HK-2 (cell line): ENCODE measurements at regions not wholly inside any gene's neighbourhood (a gene's known extent, or its start where the extent isn't known, plus 50 kb on each side); places are given as distances from the start of the nearest gene placed in this dataset.
"Not testable (repeated sequence)": the region's sequence is repeated elsewhere in the genome, so short reads cannot be mapped to it uniquely, and the experiment has no call there.

Source experiments
- DNase-seq: peaks from one replicate; pipeline ENCODE4 v3.0.0-alpha.2; 2018; ENCODE audit not compliant: unreplicated experiment

DNA sequence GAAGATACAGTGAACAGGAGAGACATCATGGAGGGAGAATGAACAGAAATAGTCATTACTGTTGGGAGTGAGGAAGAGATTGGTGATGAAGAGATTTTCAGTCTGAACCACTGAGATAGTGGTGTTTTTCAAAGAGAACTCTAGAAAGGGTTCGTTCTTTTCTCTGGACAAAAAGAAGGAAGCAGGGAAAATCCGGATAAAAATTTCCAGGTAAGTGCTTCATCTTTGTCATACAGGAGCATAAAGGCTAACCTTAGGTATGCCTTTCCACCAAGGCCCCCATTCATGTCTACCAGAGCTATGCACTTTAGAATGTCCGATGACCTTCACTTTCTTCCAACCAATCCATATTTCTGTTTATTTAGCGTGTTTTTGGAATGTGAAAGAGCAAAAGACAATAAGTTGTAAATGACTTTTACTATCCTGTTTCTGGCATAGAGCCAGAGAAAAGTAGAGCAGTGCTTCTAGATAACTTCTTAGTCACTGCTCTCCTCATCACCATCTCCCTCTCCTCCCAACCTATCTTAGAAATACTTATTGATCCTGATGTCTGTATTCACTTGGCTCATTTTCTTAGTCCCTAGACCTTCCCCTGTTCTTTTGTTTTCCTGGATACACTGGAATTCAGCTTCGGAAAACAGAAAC lies 116.5 kb downstream of the TTC6 start:
- DNase-seq: no peak

DNA sequence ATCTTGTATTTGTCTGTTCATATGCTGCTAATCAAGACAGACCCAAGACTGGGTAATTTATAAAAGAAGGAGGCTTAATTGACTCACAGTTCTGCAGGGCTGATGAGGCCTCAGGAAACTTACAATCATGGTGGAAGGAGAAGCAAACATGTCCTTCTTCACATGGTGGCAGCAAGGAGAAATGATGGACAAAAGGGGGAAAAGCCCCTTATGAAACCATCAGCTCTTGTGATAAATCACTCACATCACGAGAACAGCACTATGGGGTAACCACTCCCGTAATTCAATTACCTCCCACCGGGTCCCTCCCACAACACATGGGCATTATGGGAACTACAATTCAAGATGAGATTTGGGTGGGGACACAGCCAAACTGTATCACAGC lies 117.0 kb downstream of the TTC6 start:
- not testable (repeated sequence) for DNase-seq

DNA sequence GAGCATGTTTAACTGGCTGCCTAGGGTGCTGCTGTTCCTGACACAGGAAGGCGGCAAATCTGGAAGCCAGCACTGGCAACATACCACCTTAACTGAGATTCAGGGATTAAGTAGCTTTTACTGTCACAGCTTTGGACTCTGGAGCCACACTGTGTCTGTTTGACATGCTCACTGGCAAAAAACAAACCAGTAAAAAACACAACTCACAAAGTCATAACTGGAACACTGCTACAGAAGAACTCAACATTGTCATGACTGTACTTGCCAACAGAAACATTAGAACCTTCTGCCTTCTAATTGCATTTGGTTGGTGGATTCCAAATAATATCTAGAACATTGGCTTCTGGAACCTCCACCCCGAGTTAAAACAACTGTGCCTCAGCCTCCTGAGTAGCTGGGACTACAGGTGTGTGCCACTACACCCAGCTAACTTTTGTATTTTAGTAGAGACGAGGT lies 117.6 kb downstream of the TTC6 start:
- DNase-seq: no peak

DNA sequence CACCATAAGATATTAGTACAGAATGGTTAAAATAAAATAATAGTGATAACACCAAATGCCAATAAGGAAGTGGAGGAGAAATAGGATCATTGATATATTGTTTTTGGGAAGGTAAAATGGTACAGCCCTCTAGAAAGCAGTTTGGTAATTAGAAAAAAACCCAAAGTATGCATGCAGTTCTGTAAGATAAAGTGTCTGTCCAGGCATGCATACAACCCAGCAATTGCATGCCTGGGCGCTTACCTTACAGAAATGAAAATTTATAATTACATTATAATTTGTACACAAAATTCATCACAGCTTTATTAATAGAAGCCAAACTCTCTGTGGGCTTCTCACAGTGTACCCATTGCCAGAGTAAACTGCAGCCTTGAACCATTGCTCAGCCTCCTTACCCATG lies 124.7 kb downstream of the TTC6 start:
- DNase-seq: no peak

DNA sequence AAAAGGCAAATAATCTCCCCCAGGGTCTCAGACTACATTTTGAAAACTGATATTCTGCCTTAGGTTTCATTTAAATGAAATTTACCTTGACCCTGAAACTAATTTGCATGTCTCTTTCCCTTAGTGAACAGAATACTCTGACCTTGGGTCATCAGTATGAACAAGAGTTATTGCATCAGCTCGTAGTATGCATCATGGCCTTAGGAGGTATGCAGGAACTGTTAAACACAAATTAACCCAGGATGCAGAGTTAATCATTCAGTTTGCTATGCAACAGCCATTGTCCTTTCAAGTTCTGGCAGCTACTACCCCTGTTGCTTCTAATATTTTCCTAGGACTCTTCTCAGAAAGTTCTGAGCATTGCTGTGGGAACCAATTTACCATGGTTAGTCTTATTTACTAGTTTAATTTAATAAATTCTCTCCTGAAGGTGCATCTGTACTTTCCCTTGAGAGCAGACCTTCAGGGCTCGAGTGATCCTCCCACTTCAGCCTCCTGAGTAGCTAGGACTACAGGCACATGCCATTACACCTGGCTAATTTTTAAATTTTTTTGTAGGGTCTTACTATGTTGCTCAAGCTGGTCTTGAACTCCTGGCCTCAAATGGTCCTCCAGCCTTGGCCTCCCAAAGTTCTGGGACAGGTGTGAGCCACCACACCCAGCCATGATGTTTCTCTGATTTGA lies 126.7 kb downstream of the TTC6 start:
- peak; percentile 4 for DNase-seq

DNA sequence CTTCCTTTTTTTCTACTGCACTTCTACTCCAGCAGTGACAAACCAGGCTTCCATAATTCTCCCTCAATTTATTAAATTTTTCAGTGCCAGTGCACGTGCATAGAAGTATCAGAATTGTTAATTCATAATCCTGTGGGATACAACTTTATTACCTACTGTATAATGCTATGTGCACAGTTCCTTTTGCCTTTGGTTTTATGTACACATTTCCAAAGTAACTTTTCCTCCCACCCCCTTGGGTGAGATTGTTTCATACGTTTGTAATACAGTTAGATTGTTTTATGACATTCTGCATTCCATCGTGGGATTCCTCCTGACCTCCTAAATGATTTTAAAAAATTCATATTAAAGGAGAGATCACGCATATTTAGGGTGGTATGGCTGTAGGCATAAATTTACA lies 128.1 kb downstream of the TTC6 start:
- no peak for DNase-seq

DNA sequence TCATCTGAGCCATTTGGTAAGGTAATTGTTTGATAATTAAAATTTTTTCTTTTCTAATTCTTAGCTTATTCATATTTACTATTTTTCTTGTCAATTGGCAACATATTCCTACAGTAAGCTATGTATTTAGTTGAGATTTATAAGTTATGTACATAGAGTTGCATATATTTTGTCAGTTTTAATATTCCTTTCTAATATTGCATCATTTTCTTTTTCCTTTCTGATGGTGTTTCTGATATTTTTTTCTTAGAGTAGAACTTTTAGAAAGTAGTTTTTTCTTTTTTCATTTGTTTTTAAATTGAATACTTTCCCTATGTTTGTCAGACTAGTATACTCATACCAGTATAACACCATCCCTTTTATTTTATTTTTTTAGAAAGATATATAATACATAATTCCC lies 131.3 kb downstream of the TTC6 start:
- DNase-seq: no peak

DNA sequence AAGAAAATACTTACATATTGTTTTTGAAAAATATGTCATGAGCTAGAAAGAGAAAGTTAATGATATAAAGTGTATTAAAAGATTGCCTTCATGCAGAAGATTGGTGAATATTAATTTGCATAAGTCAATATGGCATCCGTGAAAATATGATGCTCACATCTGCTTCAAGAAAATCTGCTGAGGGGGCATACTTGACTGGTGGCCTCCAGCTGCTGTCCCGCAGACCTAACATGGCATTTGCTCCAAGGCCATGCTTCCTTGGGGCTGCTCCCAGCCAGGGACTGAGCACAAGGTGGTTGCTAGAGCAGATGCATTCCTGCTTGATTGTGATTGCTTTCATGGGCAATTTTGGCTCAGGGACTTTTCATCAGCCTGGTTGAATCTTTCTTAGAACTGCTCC lies 133.8 kb downstream of the TTC6 start:
- DNase-seq: no peak

DNA sequence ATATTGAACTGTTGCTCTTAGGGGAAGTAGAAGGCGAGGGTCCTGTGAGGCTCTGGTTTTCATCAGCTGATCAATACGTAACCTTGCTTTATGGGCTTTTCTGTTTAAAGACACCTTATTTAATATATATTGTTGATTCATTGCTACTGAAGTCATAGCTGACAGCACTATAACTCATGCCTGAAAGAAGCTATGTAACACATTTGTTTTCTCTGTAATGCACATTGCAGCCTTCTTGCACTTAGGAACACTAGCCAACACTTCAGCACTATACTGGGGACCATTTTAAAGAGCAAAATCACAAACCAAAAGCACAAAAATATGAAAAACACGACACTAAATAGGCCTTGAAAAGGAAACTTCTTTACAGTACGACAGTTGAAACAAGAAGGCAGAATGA lies 135.7 kb downstream of the TTC6 start:
- DNase-seq: no peak

DNA sequence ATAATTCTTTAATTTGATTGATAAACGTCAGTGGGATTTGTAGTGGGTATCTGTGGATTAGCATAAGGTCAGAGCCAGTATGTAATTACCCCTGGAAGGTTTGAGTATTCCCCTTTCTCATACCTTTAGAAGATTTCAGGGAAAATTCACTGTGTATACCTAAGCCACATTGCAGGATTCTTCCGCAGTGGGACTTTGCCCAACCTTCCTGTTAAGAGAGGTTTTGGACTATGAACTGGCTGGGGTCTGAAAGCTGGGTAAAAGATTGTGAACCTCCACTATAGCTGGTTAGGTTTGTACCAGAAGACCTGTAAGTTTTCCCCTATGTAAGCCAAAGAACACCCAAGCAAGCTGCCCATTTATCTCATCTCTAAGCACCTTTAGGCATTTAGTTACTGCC lies 150.2 kb downstream of the TTC6 start:
- no peak for DNase-seq

DNA sequence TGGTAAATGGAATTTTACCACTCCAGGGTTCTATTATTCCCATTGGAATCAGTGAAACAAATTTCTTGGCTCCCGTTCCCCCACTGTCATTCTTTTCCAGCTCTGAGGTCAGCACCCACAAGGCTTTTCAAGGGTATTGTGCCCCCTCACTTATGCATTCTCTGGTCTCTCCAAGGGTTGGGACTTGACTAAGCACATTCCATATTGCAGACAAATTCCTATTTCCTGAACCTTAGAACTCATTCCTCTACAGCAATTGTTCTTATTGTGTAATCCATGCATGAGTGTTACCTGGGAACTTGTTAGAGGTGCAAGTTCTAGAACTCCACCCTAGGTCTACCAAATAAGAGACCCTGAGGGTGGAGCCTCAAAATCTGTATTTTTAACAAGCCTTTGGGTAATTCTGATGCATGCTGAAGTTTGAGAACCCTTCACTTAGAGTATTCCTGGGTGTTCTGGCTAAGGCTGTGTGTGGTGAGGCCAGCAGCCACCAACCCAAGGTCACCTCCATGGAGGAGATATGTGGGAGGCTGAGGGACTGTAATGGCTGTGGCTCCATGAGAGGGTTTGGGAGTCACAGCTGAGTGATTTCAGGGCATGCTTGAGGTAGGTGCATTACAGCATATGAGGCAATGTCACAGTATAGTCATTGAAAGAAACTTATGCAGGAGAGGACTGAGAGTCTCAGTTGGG lies 150.9 kb downstream of the TTC6 start:
- peak; percentile 11 for DNase-seq

DNA sequence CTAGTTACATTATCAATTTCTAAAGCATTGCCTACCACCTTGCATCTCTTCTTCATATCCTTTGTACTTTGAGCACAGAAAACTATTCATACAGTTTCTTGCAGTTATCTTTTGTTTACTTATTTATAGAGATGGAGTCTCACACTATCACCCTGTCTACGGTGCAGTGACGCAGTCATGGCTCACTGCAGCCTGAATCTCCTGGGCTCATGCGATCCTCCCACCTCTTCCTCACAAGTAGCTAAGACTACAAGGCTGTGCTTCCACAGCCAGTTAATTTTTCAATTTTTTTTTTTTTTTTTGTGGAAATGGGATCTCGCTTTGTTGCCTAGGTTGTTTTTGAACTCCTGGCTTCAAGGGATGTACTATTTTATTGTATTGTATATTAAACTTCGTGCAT lies 158.0 kb downstream of the TTC6 start:
- no peak for DNase-seq

DNA sequence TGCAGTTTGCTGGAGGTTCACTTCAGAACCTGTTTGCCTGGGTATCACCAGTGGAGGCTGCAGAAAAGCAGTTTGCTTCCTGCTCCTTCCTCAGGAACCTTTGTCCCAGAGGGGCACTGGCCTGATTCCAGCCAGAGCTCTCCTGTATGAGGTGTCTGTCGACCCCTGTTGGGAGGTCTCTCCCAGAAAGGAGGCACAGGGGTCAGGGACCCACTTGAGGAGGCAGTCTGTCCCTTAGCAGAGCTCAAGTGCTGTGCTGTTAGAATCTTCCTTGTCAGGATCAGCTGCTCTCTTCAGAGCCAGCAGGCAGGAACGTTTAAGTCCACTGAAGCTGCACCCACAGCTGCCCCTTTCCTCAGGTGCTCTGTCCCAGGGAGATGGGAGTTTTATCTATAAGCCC lies 164.8 kb downstream of the TTC6 start:
- not testable (repeated sequence) for DNase-seq

DNA sequence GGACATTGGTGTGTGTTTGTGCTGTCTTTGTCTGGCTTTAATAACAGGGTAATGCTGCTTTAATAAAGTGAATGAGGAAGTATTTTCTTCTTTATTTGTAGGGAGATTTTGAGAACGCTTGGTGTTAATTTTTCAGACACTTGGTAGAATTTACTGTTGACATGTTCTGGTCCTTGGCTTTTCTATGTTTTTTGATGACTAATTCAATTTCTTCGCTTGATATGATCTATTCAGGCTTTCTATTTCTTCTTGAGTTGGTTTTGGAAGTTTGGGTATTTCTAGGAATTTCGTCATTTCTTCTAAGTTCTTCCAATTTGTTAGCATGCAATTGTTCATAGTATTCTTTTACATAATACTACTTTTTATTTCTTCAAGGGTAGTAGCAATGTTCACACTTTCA lies 167.8 kb downstream of the TTC6 start:
- no peak for DNase-seq

DNA sequence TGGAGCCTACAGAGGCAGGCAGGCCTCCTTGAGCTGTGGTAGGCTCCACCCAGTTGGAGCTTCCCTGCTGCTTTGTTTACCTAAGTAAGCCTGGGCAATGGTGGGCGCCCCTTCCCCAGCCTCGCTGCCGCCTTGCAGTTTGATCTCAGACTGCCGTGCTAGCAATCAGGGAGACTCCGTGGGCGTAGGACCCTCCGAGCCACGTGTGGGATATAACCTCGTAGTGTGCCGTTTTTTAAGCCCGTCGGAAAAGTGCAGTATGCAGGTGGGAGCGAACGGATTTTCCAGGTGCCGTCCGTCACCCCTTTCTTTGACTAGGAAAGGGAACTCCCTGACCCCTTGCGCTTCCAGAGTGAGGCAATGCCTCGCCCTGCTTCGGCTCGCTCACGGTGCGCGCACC lies 176.9 kb downstream of the TTC6 start:
- not testable (repeated sequence) for DNase-seq

DNA sequence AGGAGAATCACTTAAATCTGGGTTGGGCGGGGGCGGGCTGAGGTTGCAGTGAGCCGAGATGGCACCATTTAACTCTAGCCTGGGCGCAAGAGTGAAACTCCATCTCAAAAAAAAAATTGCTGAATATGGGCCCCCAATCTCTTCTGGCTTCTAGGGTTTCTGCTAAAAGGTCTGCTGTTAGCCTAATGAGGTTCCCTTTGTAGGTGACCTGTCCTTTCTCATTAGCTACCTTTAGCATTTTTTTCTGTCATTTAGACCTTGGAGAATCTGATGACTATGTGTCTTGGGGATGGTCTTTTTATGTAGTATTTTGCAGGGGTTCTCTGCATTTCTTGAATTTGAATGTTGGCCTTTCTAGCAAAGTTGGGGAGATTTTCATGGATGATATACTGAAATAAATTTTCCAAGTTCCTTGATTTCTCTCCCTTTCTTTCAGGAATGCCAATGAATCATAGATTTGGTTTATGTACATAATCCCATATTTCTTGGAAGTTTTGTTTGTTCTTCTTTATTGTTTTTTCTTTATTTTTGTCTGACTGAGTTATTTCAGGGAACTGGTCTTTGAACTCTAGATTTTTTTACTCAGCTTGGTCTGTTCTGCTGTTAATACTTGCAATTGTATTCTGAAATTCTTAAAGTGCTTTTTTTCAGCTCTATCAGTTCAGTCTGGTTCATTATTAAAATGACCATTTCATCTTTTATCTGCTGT lies 181.5 kb downstream of the TTC6 start:
- no peak for DNase-seq

DNA sequence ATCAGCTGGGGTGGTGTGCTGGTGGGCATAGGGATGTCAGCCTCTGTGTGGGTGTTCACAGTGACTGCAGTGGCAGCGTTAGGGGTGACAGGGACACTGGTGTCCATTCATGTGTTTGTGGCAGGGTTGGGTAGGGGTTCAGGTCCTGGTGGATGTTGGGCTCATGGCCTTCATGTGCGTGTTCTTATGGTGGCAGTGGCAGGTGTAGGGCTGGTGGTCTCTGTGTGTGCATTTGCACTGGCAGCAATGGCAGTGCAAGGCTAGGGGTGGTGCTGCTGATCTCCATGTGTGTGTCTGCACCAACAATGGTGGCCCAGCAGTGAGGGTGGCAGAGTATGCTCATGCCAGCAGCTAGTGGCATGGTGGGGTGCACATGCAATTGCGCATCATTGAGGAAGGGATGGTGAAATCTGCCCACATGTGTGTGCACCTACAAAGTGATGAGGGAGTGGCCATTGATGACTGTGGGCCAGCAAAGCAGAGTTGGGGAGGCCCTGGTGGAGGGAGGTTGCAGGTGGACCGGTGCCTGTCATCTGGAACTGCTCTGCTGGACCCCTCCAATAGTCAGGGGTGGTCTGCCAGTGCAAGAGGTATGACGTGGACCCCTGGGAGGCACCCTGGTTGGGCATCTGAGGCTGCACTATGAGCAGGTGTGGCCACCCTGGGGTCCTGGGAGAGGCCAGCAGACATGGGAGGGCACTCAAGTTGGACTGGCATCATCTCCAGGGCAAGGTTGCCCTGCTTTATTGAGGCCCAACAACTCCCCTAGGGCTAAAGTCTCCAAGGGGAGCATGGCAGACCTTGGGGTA lies 182.9 kb downstream of the TTC6 start:
- DNase-seq: no peak

DNA sequence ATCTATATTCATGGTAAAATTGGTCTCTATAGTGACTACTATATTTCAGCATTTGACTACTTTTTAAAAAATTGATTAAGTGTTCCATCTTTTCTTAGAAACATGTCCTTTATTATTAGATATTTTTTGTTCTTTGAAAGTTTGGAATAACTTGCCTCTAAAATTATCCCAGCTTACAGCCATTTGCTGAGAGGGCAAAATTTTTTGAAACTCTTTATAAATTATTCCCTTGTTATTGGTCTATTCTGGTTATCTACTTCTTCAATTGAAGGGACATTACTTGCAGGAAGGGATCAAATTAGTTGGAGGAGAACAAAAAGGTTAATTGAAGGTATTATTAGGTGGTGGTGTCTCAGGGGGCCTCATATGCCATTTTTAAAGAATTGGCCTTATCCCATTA lies 184.1 kb downstream of the TTC6 start:
- no peak for DNase-seq

DNA sequence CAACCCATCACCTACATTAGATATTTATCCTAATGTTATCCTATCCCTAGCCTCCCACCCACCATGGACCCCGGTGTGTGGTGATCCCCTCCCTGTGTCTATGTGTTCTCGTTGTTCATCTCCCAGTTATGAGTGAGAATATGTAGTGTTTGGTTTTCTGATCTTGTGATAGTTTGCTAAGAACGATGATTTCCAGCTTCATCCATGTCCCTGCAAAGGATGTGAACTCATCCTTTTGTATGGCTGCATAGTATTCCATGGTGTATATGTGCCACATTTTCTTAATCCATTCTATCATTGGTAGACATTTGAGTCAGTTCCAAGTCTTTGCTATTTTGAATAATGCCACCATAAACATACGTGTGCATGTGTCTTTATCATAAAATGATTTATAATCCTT lies 185.3 kb downstream of the TTC6 start:
- DNase-seq: not testable (repeated sequence)

DNA sequence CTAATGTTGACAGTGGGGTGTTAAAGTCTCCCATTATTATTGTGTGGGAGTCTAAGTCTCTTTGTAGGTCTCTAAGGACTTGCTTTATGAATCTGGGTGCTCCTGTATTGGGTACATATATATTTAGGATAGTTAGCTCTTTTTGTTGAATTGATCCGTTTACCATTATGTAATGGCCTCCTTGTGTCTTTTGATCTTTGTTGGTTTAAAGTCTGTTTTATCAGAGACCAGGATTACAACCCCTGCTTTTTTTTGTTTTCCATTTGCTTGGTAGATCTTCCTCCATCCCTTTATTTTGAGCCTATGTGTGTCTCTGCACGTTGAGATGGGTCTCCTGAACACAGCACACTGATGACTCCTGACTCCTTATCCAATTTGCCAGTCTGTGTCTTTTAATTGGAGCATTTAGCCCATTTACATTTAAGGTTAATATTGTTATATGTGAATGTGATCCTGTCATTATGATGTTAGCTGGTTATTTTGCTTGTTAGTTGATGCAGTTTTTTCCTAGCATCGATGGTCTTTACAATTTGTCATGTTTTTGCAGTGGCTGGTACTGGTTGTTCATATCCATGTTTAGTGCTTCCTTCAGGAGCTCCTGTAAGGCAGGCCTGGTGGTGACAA lies 188.9 kb downstream of the TTC6 start:
- not testable (repeated sequence) for DNase-seq

DNA sequence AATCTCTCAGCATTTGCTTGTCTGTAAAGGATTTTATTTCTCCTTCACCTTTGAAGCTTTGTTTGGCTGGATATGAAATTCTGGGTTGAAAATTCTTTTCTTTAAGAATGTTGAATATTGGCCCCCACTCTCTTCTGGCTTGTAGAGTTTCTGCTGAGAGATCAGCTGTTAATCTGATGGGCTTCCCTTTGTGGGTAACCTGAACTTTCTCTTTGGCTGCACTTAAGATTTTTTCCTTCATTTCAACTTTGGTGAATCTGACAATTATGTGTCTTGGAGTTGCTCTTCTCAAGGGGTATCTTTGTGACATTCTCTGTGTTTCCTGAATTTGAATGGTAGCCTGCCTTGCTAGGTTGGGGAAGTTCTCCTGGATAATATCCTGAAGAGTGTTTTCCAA lies 189.4 kb downstream of the TTC6 start:
- not testable (repeated sequence) for DNase-seq
